Progenitor cell of endocrine pancreas (in vitro differentiated cells): ENCODE measurements at regions not wholly inside any gene's neighbourhood (a gene's known extent, or its start where the extent isn't known, plus 50 kb on each side); places are given as distances from the start of the nearest gene placed in this dataset.

Source experiments
- DNase-seq: peaks from one replicate; pipeline ENCODE4 v3.0.0; 2021; ENCODE audit warnings: low spot score; ENCODE audit not compliant: unreplicated experiment
- H3K27ac Mint-ChIP-seq: 2 replicates; pipeline ENCODE4 v1.8.0; 2021; ENCODE audit warnings: mild to moderate bottlenecking, moderate library complexity, mixed read lengths
- H3K27me3 Mint-ChIP-seq: 2 replicates; pipeline ENCODE4 v1.8.0; 2021; ENCODE audit warnings: mixed read lengths
- H3K36me3 Mint-ChIP-seq: 2 replicates; pipeline ENCODE4 v1.8.0; 2022; ENCODE audit warnings: mixed read lengths; ENCODE audit not compliant: insufficient read depth
- H3K4me1 Mint-ChIP-seq: 2 replicates; pipeline ENCODE4 v1.8.0; 2021; ENCODE audit warnings: low read depth, mixed read lengths
- H3K4me3 Mint-ChIP-seq: 2 replicates; pipeline ENCODE4 v1.8.0; 2021; ENCODE audit warnings: low read depth, mild to moderate bottlenecking, moderate library complexity, mixed read lengths
- H3K9me3 Mint-ChIP-seq: 2 replicates; pipeline ENCODE4 v1.8.0; 2021; ENCODE audit warnings: low read depth, mixed read lengths
- TF ChIP-seq, protein P1 (sequence below): fragments of 200-600 bp; sonication (generic); IDR thresholded peaks from one replicate; pipeline ENCODE4 v1.5.0; 2021; ENCODE audit warnings: antibody characterized with exemption, mild to moderate bottlenecking; ENCODE audit not compliant: unreplicated experiment

DNA sequence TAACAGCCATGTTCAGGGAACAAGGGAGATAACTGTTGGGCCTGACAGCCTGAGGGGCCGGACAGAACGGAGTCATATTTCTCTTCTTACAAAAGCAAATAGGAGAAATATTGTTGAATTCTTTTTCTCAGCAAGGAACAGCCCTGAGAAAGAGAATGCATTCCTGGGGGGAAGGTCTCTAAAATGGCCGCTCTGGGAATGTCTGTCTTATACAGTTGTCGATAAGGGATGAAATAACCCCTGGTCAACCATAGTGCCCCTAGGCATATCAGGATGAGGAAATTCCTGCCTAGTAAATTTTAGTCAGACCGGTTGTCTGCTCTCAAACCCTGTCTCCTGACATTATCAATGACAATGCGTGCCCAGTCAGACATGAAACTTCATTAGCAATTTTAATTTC, 1925.5 kb downstream of the PCDH7 start:
- TF ChIP-seq, protein P1, sequence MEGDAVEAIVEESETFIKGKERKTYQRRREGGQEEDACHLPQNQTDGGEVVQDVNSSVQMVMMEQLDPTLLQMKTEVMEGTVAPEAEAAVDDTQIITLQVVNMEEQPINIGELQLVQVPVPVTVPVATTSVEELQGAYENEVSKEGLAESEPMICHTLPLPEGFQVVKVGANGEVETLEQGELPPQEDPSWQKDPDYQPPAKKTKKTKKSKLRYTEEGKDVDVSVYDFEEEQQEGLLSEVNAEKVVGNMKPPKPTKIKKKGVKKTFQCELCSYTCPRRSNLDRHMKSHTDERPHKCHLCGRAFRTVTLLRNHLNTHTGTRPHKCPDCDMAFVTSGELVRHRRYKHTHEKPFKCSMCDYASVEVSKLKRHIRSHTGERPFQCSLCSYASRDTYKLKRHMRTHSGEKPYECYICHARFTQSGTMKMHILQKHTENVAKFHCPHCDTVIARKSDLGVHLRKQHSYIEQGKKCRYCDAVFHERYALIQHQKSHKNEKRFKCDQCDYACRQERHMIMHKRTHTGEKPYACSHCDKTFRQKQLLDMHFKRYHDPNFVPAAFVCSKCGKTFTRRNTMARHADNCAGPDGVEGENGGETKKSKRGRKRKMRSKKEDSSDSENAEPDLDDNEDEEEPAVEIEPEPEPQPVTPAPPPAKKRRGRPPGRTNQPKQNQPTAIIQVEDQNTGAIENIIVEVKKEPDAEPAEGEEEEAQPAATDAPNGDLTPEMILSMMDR: no peak
- Mint-ChIP-seq H3K9me3 (peaks cover 31% of the 10 kb centered on the region), H3K36me3 (peaks cover 2% of the 10 kb centered on the region), H3K4me1 (no peaks in the 10 kb centered on the region), H3K27me3 (no peaks in the 10 kb centered on the region), H3K4me3 (no peak overlapping the region), H3K27ac (no peak overlapping the region)
- DNase-seq: no peak

DNA sequence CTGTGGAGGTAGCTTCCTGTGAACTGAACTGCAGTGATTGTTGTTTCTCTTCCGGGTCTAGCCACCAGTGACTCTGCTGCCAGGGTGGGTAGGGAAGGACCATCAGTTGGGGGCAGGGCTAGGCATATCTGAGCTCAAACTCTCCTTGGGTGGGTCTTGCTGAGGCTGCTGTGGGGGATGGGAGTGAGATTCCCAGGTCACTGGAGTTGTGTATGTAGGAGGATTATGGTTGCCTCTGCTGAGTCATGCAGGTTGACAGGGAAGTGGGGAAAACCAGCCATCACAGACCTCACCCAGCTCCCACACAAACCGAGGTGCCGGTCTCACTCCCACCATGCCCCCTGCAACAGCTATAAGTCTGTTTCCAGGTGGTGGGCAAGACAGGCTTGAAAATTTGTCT, 1937.8 kb downstream of the PCDH7 start:
- H3K4me1 Mint-ChIP-seq: peaks cover 4% of the 10 kb centered on the region
- DNase-seq: no peak
- H3K36me3 Mint-ChIP-seq: no peaks in the 10 kb centered on the region
- H3K9me3 Mint-ChIP-seq: peaks cover 11% of the 10 kb centered on the region
- peaks cover 25% of the 10 kb centered on the region for H3K27me3 Mint-ChIP-seq
- TF ChIP-seq, protein P1: no peak
- H3K4me3 Mint-ChIP-seq: no peak overlapping the region
- H3K27ac Mint-ChIP-seq: no peak overlapping the region

DNA sequence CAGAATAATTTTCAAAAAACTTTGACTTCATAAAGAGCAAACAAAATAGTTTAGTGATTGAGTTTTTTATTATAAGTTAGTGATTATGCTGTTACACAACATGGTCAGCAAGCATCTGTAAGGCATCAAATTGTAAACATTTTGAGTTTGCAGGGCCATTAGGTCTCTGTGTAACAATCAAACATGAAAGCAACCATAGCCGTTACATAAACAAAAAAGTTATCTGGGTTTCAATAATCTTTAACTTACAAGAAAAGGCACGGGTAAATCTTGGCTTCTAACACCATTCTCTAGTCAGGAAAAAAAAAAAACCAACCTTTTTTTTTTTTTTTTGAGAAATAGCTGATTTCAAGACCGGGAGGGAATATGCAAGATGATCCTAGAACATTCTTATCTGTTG, 1941.1 kb downstream of the PCDH7 start:
- Mint-ChIP-seq H3K27ac (no peak overlapping the region), H3K4me1 (peaks cover 4% of the 10 kb centered on the region), H3K9me3 (peaks cover 14% of the 10 kb centered on the region), H3K27me3 (peaks cover 32% of the 10 kb centered on the region), H3K4me3 (no peak overlapping the region), H3K36me3 (no peaks in the 10 kb centered on the region)
- DNase-seq: no peak
- TF ChIP-seq, protein P1: no peak

DNA sequence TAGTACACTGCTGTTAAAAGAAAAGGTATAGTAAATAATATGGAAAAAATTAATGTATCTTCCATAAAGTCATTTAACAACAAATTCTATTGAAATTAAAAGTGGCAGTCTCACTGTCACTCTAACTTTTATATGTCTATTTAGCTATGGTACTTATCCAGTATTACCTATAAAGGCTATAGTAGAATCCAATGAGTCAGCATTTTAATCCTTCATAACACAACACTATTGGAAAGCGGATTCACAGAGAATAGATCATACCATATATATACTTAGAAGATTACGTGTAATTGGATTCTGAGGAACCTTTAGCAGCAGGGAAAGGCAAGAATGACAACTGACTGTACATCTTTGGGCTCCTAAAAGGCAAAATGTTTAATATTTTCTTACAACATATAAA, 1942.6 kb downstream of the PCDH7 start:
- Mint-ChIP-seq H3K4me1 (peaks cover 4% of the 10 kb centered on the region), H3K36me3 (no peaks in the 10 kb centered on the region), H3K27me3 (peaks cover 23% of the 10 kb centered on the region), H3K27ac (no peak overlapping the region), H3K4me3 (no peak overlapping the region), H3K9me3 (peaks cover 14% of the 10 kb centered on the region)
- no peak for DNase-seq
- TF ChIP-seq, protein P1: no peak

DNA sequence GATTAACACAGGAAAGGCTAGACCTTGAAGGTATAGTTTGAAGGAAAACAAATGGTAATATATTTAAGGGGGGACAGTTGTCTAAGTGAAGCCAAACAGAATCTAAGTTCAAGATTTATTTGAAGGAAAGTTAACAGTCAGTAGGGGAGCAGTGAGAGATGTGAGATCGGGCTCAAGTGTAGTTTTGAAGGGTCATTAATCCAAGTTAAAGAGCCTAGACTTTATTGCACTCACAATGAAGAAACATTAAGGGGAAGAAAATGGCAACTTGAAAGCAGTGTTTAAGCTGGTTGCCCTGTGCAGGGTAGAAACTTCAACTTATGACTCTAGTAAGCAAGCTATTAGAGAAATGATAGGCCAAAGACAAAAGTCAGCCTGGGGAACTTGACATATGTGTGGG, 1952.2 kb downstream of the PCDH7 start:
- H3K9me3 Mint-ChIP-seq: peaks cover 9% of the 10 kb centered on the region
- H3K27ac Mint-ChIP-seq: no peak overlapping the region
- TF ChIP-seq, protein P1: no peak
- no peaks in the 10 kb centered on the region for H3K36me3 Mint-ChIP-seq
- no peak for DNase-seq
- no peaks in the 10 kb centered on the region for H3K4me1 Mint-ChIP-seq
- H3K27me3 Mint-ChIP-seq: no peaks in the 10 kb centered on the region
- H3K4me3 Mint-ChIP-seq: no peak overlapping the region
